SK-N-SH treated with all-trans-retinoic acid at 6 μM for 48 hours (cell line): ENCODE measurements at regions not wholly inside any gene's neighbourhood (a gene's known extent, or its start where the extent isn't known, plus 50 kb on each side); places are given as distances from the start of the nearest gene placed in this dataset.

Source experiments
- CSDC2 ChIP-seq: fragments of 250-450 bp; sonication (Bioruptor Pico); IDR thresholded peaks from 2 replicates; pipeline ENCODE4 v1.5.0; 2020; ENCODE audit warnings: mild to moderate bottlenecking, moderate library complexity
- OSR1 ChIP-seq: fragments of 250-450 bp; sonication (Bioruptor Pico); IDR thresholded peaks from 2 replicates; pipeline ENCODE4 v1.8.0; 2022; ENCODE audit warnings: moderate library complexity, mild to moderate bottlenecking, inconsistent platforms
- RARB ChIP-seq: fragments of 250-450 bp; sonication (Bioruptor Pico); IDR thresholded peaks from 2 replicates; pipeline ENCODE4 v1.8.0; 2021; ENCODE audit warnings: mild to moderate bottlenecking, moderate library complexity
- ZFP30 ChIP-seq: fragments of 450-650 bp; formaldehyde crosslinking; IDR thresholded peaks from 2 replicates; pipeline ENCODE4 v1.5.0; 2022; ENCODE audit warnings: mild to moderate bottlenecking, moderate library complexity

DNA sequence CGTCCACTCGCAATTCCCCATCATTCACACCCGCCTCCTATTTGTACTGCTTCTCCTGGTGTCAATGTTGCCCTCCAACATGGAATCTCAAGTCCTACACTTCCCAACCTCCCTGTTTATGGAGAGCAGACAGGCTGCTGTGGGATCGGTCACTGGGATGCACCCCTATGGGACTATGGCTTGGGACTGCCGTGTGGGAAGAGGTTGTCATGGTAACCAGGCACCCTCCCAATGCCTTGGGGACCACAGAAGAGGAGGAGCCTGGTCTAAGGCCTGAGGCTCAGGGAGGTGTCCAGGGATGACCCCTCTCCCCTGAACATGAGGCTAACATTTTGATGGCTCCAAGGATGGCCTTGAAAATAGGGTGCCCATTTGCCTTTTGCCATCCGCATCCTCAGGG lies 116.6 kb upstream of the CST7 start:
- TF ChIP-seq ZFP30 (CRISPR knock-in tag) (no peak), RARB (no peak), OSR1 (CRISPR knock-in tag) (no peak), CSDC2 (no peak)
